GM18867 (cell line): ENCODE measurements at regions not wholly inside any gene's neighbourhood (a gene's known extent, or its start where the extent isn't known, plus 50 kb on each side); places are given as distances from the start of the nearest gene placed in this dataset.

Experiments used
- ATAC-seq: cut with Tn5 transposase; IDR thresholded peaks from one replicate; pipeline ENCODE4 v1.9.1; 2021; ENCODE audit warnings: mild to moderate bottlenecking, moderate library complexity; ENCODE audit not compliant: unreplicated experiment

DNA sequence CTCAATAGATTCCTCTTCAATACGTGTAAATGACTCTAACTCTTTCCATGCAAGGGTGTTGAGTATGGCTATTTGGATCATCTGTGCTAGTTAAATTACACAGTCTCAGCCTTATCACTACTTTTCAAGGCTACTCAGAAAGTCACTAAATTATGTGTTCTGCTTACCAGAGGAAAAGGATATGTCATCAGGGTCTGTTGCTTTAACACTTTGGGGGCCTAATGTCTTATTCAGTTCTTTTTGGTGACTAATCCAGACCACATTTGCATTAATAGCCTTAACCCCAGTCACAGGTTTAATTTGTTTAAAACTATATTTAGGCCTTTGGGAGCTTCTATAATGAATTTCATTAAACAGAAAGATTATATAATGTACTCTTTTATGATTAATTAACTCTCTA lies 649.3 kb downstream of the RPS29 start:
- no peak for ATAC-seq

DNA sequence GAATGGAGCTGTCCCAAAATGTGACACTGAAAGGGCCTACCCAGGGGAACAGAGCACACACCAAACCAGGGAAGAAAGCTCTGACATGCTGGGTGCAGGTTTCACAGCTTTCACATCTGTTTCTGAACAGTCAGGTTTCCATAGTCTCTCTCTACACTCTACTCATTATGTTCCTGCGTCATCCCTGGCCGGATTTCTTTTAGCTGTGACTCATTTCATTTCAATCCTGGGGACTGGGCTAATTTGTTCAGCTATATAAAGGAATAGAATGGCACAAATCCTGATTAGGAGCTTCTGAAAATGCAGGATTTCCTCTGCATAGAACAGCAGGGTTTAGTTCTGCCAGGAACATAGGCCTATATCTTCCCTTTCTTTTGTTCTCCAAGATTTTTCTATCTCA lies 649.8 kb downstream of the RPS29 start:
- no peak for ATAC-seq

DNA sequence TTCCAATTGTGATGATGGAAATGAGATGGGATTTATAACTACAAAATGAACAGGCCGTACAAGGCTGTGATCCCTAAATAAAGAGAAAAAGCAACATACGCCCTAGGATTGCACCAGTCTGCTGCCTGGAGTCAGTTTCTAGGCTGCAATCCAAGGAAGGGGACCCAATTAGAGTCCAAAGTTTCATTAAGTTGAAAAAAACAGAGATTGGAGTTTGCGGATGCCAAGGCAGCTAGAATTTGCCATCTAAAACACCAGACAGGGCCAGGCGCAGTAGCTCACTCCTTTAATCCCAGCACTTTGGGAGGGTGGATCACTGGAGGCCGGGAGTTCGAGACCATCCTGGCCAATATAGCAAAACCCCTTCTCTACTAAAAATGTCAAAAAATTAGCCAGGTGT lies 661.0 kb downstream of the RPS29 start:
- no peak for ATAC-seq

DNA sequence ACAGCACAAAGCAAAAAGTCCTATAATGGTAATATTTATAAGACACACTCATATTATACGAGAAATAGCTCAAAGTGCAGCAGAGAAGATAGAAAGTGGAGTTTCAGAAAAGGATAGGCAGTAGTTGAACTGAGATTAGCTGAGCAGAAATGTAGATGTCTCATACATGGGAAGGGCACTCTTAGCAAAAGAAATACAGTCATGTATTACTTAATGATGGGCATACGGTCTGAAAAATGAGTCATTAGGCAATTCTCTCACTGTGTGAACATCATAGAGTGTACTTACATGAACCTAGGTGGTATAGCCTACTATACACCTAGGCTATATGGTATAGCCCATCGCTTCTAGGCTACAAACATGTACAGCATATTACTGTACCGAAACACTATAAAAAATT lies 671.3 kb downstream of the RPS29 start:
- no peak for ATAC-seq

DNA sequence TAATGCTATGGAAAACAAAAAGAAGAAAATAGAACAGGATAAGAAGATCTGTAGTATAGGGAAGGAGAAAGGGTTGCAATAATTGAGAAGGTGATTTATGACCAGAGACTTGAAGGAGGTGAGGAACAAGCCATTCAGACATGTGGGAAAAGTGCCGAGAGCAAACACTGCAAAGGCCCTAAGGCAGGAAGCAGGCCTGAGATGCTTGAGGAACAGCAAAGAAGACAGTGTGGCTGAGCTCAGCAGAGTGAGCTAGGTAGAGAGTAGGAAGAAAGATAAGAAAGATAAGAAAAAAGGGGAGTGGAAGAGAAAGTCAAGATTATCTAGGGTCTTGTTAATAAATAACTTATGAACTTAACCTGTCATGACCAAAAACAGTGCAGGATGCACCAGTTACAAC lies 671.8 kb downstream of the RPS29 start:
- no peak for ATAC-seq

DNA sequence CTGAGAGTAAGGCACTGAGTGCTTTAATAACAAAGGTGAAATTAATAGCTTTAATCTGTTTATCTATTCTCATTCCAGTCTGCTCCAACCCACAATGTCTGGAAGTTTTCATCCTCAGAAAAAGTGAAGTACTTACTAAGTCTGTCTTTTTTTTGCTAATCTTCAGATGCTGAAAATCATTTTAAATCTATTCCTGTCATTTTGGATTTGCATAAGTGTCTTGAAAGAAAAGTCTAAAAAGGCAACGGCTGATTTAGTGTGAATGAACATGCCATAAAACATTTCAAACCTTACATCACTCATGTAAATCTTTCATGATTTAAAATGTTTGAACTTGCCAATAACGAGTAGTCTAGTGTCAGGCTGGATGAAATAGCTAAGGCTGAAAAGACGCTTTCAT lies 685.6 kb downstream of the RPS29 start:
- no peak for ATAC-seq

DNA sequence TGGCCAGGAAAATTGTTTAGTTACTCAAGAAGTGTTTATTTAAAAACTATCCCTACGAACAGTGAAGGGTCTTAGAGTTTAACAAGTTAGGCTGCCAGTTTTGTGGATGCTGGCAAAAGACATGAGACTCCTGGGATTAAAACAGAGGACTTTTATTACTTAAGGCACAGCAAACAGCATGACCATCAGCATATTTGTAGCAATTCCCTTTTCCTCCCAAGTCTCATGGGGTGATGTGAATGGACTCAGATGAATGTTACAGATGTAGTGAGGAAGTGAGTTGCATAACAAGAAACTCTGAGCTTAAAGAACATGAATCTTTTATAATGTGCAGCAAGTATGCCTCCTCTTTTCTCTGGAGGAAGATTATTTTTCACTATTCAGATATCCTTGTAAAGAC lies 695.8 kb downstream of the RPS29 start:
- ATAC-seq, result no peak

DNA sequence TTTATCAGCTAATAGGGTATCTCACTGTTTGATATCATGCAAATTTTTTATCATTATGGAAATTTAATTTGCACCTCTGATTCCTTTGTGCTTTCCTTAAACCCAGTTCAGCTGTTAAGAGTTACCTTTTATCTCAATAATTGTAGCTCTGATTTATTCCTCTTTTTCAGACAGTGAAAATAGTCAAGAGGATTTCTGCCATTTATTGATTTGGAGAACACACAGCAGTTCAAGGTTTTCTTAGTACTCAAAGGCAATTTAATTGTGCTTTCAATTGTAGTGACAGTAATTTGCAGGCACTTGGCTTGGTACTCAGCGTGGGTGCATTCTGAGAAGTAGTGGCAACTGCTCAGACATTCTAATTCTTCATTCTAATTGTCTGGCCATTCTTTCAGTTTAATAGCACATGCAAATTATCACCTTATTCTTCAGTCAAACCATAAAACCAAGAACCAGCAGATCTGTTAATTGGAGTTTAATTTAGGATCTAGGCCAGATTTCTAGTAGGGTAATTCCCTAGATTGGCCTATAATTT lies 709.3 kb downstream of the RPS29 start:
- no peak for ATAC-seq

DNA sequence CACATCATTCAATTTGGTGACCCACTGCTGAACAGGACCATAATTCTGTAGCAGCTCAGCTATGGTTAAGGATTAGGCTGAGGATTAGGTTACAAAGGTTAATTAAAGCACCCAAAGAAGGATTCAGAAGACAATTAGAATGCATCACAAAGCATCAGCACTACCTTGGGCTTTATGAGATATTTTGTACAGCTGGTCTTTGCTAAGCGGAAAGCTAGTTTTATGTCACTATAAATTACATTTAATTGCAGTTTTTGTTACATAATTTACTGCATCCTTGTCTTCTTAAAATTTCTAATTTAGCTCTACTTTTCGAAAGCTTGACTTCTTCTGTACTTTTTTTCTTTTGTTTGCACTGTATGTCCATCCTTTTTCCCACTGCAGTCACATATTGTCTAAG lies 711.5 kb downstream of the RPS29 start:
- no peak for ATAC-seq

DNA sequence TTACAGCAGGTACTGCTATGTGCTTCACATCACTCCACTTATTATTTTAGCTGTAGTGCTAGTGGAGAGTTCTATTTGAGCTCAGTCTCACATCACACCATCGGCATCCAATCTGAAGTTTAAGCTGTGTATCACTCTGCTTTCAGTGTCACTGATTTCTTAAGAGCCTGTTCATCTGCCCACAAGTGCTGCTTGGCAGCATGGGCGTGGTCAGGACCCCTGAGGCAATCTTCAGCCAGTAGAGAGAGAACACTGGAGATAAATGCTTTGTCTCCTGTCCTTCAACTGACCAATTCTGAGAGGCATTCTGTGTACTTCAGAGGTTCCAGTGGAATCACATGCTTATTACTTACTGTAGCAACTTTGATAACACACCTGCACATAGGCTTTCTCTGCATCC lies 728.8 kb downstream of the RPS29 start:
- no peak for ATAC-seq

DNA sequence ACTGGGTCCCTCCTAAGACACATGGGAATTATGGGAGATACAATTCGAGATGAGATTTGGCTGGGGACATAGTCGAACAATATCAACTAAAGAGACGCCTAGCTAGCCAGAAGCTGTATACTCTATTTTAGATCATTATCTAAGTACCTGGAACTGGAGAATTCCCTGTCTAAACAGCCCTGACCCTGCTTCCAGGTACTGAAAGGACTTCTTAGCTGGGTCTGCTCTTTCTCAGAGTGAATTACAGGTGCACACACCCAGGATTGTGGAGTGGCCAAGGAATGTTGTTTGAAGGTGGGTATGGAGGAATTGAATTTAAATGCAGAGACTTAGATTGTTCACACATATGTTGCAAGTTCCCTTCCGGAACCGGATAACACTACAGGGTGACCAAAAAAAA lies 733.0 kb downstream of the RPS29 start:
- ATAC-seq, result no peak

DNA sequence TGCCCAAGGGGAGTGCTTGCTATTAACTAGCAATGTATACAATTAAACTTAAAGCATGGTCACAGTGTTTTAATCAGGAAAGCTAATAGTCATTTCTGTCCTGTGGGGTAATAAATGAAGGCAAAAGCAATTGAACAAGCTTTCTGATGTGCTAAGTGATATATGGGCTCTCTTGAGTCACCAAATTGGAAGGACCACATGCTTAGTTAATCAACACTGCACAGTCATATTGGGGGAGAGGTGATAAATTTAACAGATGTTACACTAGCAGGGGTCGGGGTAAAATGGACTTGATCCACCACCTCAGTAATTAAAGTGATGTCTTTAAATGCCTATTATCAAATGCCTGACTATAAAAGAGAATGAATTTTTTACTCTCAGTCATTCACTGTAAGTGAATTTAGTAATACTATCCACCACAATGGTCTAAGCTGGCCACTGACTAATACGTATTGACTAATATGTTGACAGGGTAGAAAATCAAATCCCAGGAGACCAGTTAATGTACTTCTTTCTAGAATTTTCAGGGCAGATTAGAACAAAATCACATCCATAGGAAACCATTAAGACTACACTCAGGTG lies 736.3 kb downstream of the RPS29 start:
- no peak for ATAC-seq

DNA sequence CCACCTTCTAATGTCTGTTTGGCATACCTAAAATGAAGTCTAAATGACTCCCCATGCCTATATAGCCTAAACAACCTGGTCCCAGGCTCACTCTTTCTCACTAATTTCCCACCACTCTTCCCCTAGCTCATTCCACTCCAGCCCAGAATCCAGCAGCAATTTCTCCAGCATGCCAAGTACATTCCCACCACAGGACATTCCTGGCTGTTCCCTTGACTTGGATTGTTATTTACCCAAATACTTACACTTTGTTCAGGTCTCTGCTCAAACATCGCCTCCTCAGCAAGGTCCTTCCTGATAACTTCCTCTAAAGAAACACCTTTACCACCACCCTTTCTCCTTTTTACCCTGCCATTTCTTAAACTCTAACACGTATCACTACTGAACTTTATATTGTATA lies 743.4 kb downstream of the RPS29 start:
- ATAC-seq, result no peak

DNA sequence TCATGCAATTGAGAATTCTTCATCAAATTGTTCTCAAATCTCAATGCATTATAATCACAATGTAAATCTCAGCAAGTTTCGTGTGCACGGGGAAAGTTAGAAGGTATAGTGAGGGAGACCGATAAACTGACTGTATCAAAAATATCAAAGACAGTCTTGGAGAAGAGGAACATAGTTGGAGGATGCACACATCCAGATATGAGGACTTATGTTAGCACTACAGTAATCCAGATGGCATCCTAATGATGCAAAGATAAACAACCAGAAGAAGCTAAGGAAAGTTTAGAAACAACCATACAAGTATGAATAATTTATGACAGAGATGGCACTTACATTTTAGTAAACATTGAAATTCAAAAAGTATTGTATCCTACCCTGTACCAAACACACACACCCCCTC lies 760.1 kb downstream of the RPS29 start:
- no peak for ATAC-seq

DNA sequence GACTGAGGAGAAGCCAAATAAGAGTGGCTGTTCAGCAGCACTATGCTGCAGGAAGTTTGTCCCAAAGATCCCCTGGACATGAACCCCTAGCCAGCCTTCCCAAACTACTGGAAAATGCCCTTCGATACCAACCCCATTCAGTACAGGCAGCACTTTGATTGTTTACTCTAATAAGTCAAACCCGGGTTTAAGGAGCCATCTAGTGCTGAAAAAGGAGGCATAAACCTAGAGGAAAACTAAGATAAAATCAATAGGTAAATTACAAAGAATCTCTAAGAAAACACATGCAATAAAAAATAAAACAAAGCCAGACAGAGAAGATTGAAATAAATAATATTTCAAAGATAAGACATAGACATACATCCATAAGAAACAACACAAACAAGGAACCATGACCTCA lies 771.6 kb downstream of the RPS29 start:
- ATAC-seq, result no peak

DNA sequence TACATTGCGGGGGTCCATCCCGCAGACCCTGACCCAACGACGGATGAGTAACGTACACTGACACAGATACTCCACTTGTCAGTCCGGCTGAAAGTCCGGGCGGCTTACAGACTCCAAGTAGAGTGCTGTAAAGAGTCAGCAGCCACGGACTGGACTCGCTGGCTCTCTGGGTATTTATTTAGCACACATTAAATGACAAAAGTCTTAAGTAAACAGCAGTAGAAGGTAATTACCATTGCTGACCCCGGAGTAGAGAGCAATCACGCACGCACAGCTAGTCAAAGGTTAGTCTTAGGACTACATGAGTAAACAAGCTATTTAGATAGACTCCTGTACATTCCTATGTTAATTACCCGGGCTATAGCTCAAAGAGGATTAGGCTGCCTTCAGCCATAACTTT lies 780.9 kb downstream of the RPS29 start:
- no peak for ATAC-seq

DNA sequence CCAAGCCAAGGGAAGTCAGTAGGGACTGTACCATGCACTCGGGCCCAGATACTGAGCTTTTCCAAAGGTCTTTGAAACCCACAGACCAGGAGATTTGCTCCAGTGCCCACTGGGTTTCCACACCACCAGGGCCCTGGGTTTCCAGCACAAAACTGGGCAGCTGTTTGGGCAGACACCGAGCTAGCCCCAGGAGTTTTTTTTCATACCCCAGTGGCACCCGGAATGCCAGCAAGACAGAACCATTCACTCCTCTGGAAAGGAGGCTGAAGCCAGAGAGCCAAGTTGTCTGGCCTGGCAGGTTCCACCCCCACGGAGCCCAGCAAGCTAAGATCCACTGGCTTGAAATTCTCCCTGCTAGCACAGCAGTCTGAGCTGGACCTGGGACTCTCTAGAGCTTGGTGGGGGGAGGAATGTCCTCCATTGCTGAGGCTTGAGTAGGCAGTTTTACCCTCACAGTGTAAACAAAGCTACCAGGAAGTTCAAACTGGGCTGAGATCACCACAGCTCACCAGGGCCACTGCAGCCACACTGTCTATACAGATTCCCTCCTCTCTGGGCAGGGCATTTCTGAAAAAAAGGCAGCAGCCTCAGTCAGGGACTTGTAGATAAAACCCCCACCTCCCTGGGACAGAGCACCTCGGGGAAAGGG lies 793.7 kb downstream of the RPS29 start:
- no peak for ATAC-seq

DNA sequence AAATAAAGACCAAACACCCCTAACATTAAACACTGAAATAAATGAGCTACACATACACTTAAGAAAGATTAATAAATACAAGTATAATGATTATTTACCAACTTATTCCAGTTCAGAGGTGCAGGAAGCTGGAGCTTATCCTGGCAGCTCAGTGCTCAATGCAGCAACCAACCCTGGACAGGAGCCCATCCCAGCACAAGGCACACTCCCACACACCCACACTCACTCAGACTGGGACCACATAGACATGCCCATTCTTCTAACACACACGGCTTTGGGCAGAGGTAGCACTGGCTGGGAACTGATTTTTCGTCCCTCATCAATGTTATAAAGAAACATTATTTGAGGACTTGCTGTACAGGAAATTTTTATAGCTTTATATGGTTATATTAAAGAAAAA lies 797.4 kb downstream of the RPS29 start:
- ATAC-seq, result no peak

DNA sequence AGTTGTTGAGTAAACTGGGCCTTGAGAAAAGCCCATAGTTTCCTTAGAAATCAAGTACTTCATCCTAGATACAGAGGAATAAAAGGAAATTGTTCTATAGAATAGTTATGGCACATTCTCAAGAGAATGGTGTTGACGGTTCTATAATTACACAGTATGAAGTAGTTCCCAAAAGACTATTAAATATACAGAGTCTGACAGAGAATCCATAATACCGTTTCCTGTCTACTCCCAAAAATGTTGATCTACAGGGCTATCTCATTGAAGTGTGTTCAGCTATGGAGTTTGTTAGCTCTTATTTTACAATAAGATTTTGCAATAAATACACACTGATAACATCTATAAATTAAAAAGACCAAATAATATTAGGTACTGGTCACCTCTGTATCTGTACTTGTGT lies 799.7 kb downstream of the RPS29 start:
- no peak for ATAC-seq

DNA sequence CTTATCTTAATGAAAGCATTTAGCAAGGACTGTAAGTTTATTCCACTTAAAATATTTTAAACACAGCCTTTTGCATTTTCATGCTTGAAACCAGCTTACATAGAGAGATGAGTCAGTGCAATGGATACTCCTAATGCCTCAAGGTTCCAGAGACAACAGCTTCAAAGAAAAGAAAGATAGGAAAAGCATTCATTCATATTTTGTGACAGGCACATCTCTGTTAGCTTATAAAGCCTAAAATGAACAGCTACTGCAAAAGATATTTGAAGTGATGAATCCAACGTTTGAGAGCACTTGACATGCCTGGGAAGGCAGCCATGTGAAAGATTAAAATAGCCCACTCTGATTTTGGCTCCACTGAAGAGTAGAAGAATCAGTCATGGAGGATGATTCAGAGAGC lies 814.5 kb downstream of the RPS29 start:
- no peak for ATAC-seq

DNA sequence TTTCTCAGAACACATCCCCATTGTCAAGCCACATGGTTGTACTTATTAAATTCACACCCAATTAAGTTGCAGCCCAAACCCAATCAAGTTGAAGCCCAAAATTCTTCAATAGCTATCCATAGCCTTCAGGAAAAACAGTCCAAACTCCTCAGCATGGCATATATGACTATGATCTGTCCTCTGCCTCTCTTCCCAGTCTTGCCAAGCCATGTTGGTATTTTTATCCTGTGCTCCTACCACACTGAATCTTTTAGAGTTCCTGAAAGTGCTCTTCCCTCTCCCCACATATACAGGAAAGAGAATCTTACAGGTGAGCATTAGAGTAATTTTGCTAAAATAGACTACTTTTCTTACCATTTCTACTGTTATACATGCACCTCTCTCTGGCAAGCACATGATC lies 834.9 kb downstream of the RPS29 start:
- ATAC-seq, result no peak

DNA sequence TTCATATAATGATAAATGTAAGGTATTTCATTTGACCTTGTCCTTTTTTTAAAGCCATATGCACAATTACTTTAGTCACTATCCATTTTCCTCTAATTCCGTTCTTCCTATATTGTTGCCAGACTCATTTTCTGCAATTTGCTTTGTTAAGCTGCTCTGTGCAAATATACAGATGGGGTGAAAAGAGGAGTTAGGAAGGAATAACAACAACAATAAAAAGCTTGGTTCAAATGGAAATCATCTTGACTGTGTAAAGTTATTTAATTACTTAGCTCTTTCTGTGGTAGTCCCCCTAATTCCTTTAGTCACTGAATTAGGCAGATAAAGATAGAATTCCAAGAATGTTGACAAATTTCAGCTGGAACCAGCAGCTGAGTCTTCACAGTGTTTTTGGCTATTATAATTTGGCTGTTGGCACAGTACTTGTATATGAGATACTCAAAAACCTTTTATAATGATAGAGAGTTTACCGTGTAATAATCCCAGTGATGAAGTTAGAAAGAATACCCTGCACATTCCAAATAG lies 838.0 kb downstream of the RPS29 start:
- ATAC-seq, result no peak
